ENCODE measurements at regions not wholly inside any gene's neighbourhood (a gene's known extent, or its start where the extent isn't known, plus 50 kb on each side); places are given as distances from the start of the nearest gene placed in this dataset.

DNA sequence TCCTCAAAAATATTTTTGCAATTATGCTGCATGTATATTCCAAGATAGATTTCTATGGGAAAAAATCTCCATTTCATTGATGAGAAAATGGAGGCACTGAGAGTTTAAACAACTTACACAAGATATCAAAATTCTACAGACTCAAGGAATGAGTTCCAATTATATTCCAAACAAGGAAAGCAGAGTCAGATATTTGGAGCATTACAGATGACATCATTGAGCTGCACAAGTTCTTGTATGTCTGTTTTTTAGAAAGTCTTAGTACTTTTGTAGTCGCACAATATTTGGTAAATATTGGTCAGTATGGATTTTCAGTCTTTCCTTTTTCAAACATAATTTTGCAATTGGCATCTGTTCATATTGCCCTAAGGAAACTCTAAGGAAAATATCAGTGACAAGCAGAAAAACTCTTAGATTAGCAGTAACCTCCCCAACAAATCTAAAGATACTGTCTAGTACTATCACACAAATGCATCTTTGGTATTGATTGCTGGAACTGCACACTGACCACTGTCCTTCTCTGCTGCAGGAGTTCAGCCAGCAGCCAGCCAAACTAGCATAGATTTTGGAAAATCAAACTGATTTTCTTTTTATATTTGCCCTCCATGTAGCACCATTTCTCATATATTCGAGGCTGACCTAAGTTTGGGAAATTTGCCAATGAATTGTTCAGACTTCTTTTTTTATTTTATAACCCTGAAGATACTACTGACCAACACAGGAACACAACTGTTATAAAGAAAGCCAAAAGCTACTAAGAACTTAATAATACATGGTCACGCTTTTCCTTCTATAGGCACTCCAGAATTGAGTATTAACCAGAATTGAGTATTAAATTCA is 51.7 kb upstream of the TBX18 start:
- no peak for DNase-seq

Data from renal pelvis (tissue), 1 donor.